ENCODE measurements at regions not wholly inside any gene's neighbourhood (a gene's known extent, or its start where the extent isn't known, plus 50 kb on each side); places are given as distances from the start of the nearest gene placed in this dataset.

DNA sequence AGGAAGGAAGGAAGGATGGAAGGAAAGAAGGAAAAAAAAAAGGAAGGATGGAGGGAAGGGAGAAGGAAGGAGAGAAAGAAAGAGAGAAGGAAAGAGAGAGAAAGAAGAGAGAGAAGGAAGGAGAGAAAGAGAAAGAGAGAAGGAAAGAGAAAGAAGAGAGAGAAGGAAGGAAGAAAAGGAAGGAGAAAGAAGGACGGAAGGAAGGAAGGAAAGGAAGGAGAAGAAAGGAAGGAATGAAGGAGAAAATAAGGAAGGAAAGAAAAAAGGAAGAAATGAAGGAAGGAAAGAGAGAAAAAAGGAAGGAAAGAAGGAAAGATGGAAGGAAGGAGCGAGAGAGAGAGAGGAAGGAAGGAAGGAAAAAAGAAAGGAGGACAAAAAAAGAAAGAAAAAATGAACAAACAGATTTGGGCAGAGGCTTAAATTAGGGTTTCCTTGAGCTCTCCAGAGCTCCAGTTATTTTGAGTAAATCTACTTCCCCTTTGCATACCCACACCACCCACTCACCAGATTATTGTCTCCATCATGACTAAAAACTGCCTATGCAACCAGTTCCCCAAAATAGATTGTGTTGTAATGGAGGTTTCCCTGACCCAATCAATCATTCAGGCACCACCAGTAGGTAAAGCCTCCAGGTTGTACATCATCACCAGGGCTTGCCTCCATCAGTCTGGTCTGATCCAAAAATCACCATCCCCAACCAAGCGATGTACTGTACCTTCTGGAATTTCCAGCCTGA is 1722.9 kb upstream of the PCDH10 start:
- TF ChIP-seq CTCF (IDR thresholded peaks at IDR 0.05; ENCODE audit: poor library complexity, severe bottlenecking) (no peak), EZH2 (IDR thresholded peaks at IDR 0.05; ENCODE audit: borderline replicate concordance, insufficient read depth, low read length, poor library complexity, severe bottlenecking) (no peak), EP300 (conservative IDR thresholded peaks at IDR 0.05; ENCODE audit: poor library complexity, severe bottlenecking) (no peak), MXI1 (conservative IDR thresholded peaks at IDR 0.05; ENCODE audit: poor library complexity, severe bottlenecking) (no peak), POLR2AphosphoS5 (IDR thresholded peaks at IDR 0.05) (no peak), SMC3 (conservative IDR thresholded peaks at IDR 0.05; ENCODE audit: poor library complexity) (no peak), REST (IDR thresholded peaks at IDR 0.05; ENCODE audit: borderline replicate concordance) (no peak), TAF1 (IDR thresholded peaks at IDR 0.05; ENCODE audit: low read depth) (no peak)

Measured in neural cell (in vitro differentiated cells).